Activated CD4-positive, alpha-beta T cell treated with anti-CD3 and anti-CD28 coated beads, Interleukin-2, amount 50 U/mL, for 16 hours (primary cell): ENCODE measurements at regions not wholly inside any gene's neighbourhood (a gene's known extent, or its start where the extent isn't known, plus 50 kb on each side); places are given as distances from the start of the nearest gene placed in this dataset.

Source experiments
- DNase-seq: peaks from one replicate; pipeline ENCODE4 v3.0.0-alpha.2; 2020

GRCh38 chr13:22063416-22064124 lies 392.7 kb downstream of the FGF9 start:
- no peak for DNase-seq

GRCh38 chr13:22064854-22065620 lies 394.2 kb downstream of the FGF9 start:
- DNase-seq: no peak

GRCh38 chr13:22073718-22074117 lies 402.8 kb downstream of the FGF9 start:
- DNase-seq: peak; percentile 7

- peak; percentile 25 for DNase-seq
Observed at GRCh38 chr13:22074403-22074802, 403.5 kb downstream of the FGF9 start.

- DNase-seq: no peak
Observed at GRCh38 chr13:22076658-22077057, 405.8 kb downstream of the FGF9 start.

GRCh38 chr13:22077205-22077683 lies 406.4 kb downstream of the FGF9 start:
- no peak for DNase-seq

GRCh38 chr13:22077764-22078163 lies 406.9 kb downstream of the FGF9 start:
- peak; percentile 13 for DNase-seq

GRCh38 chr13:22079961-22080360 lies 409.1 kb downstream of the FGF9 start:
- no peak for DNase-seq

GRCh38 chr13:22080832-22081231 lies 410.0 kb downstream of the FGF9 start:
- DNase-seq: no peak

GRCh38 chr13:22081430-22081829 lies 410.6 kb downstream of the FGF9 start:
- no peak for DNase-seq

GRCh38 chr13:22082030-22082429 lies 411.2 kb downstream of the FGF9 start:
- no peak for DNase-seq

GRCh38 chr13:22082437-22083100 lies 411.7 kb downstream of the FGF9 start:
- DNase-seq: no peak

GRCh38 chr13:22085001-22085400 lies 414.1 kb downstream of the FGF9 start:
- DNase-seq: no peak

- DNase-seq: no peak
Observed at GRCh38 chr13:22086597-22087330, 415.9 kb downstream of the FGF9 start.

- DNase-seq: no peak
Observed at GRCh38 chr13:22090106-22090505, 419.2 kb downstream of the FGF9 start.

- DNase-seq: no peak
Observed at GRCh38 chr13:22091222-22091970, 420.5 kb downstream of the FGF9 start.

GRCh38 chr13:22091971-22092300 lies 421.1 kb downstream of the FGF9 start:
- no peak for DNase-seq

- no peak for DNase-seq
Observed at GRCh38 chr13:22092791-22093560, 422.1 kb downstream of the FGF9 start.

GRCh38 chr13:22095794-22096193 lies 424.9 kb downstream of the FGF9 start:
- no peak for DNase-seq

- no peak for DNase-seq
Observed at GRCh38 chr13:22099585-22099984, 428.7 kb downstream of the FGF9 start.

GRCh38 chr13:22102271-22102670 lies 431.4 kb downstream of the FGF9 start:
- DNase-seq: no peak
